Natural killer cell (primary cell): ENCODE measurements at regions not wholly inside any gene's neighbourhood (a gene's known extent, or its start where the extent isn't known, plus 50 kb on each side); places are given as distances from the start of the nearest gene placed in this dataset.

Experiments
- ATAC-seq, 3 donors: fragments of 150-1000 bp in 2 of 3; fragments of 200-7000 bp in 1 of 3; cut with Tn5 transposase; 1 replicate in 1 of 3; 2 replicates in 2 of 3; pipeline ENCODE4 v1.10.0; 2021; ENCODE audit warnings: mild to moderate bottlenecking in 2 of 3, moderate library complexity in 2 of 3
- DNase-seq, 2 donors: peaks; one replicate each; pipeline versions ENCODE4 v3.0.0 to v3.0.0-alpha.2; 2013 to 2021; ENCODE audit warnings: mixed read lengths in 1 of 2
- H3K27ac ChIP-seq: one replicate; pipeline ENCODE4 v1.5.1; 2013; ENCODE audit warnings: mild to moderate bottlenecking, low read length
- H3K27me3 ChIP-seq: one replicate; pipeline ENCODE4 v1.6.1; 2013; ENCODE audit warnings: low read length; ENCODE audit not compliant: control insufficient read depth, insufficient read depth
- H3K36me3 ChIP-seq: one replicate; pipeline ENCODE4 v1.6.1; 2013; ENCODE audit warnings: low read length; ENCODE audit not compliant: control insufficient read depth, insufficient read depth
- H3K4me1 ChIP-seq: one replicate; pipeline ENCODE4 v1.6.1; 2013; ENCODE audit warnings: low read length; ENCODE audit not compliant: control insufficient read depth, insufficient read depth
- H3K4me3 ChIP-seq: one replicate; pipeline ENCODE4 v1.5.1; 2013; ENCODE audit warnings: low read length
- H3K9me3 ChIP-seq: one replicate; pipeline ENCODE4 v1.6.1; 2013; ENCODE audit warnings: low read length; ENCODE audit not compliant: control insufficient read depth, insufficient read depth
- H3K27ac Mint-ChIP-seq, 2 donors: one replicate each; pipeline ENCODE4 v1.8.0; 2022; ENCODE audit warnings: mild to moderate bottlenecking in 2 of 2, mixed read lengths in 2 of 2, moderate library complexity in 1 of 2
- H3K27me3 Mint-ChIP-seq, 2 donors: one replicate each; pipeline ENCODE4 v1.8.0; 2022; ENCODE audit warnings: low read depth in 2 of 2, mixed read lengths in 2 of 2
- H3K36me3 Mint-ChIP-seq: one replicate; pipeline ENCODE4 v1.8.0; 2022; ENCODE audit warnings: mixed read lengths
- H3K4me1 Mint-ChIP-seq, 2 donors: one replicate each; pipeline ENCODE4 v1.8.0; 2022; ENCODE audit warnings: mixed read lengths in 2 of 2
- H3K4me3 Mint-ChIP-seq: one replicate; pipeline ENCODE4 v1.8.0; 2022; ENCODE audit warnings: mild to moderate bottlenecking, moderate library complexity, mixed read lengths
- H3K9me3 Mint-ChIP-seq, 2 donors: one replicate each; pipeline ENCODE4 v1.8.0; 2022; ENCODE audit warnings: mixed read lengths in 2 of 2
- WGBS: methylation state at CpG from one replicate; pipeline ENCODE4 v1.1.7; 2013; ENCODE audit warnings: missing lambda C conversion rate; ENCODE audit not compliant: insufficient coverage; 5-methylcytosine and 5-hydroxymethylcytosine counted together
- intact Hi-C: fragments of 100-400 bp; cut with micrococcal nuclease; formaldehyde crosslinking; loops from one replicate; pipeline ENCODE4 v1.14.2; 2022
- TF ChIP-seq, protein P1 (sequence below): fragments of 200-600 bp; IDR thresholded peaks from one replicate; pipeline ENCODE4 v1.8.0; 2022; ENCODE audit warnings: antibody characterized with exemption

DNA sequence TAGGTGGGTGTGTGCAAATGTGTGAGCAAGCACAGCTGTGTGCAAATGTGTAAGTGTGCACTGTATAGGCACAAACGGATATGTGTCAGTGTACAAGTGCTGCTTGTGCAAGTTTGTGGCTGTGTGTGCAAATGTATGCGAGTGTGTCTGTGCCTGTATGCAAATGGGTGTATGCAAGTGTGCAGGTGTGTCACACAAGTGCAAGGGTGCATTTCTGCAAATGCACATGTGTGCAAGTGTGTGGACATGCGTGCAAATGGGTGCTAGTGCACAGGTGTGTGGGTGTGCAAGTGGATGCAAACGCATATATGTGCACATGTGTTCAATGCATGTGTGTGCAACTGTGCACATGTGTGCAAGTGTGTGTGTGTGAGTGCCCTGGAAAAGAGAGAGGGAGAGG is 76.5 kb upstream of the TNRC6C start:
- peak overlapping the region; percentile 94 to 97 for H3K27ac Mint-ChIP-seq
- Histone ChIP-seq H3K36me3 (no peaks in the 10 kb centered on the region), H3K27ac (peak overlapping the region; percentile 90), H3K9me3 (no peaks in the 10 kb centered on the region), H3K27me3 (no peaks in the 10 kb centered on the region), H3K4me1 (peaks cover 77% of the 10 kb centered on the region), H3K4me3 (peak overlapping the region; percentile 29)
- DNase-seq (peak in 1 of 2 donors; percentile 27), ATAC-seq (no peak)
- peak overlapping the region; percentile 87 for H3K4me3 Mint-ChIP-seq
- H3K9me3 Mint-ChIP-seq, result no peaks in the 10 kb centered on the region
- H3K4me1 Mint-ChIP-seq, result peaks cover 77 to 85% of the 10 kb centered on the region in 2 donors
- no peaks in the 10 kb centered on the region for H3K36me3 Mint-ChIP-seq
- WGBS, result 29% methylated on average over 4 of the region's 4 CpGs
- TF ChIP-seq, protein P1, sequence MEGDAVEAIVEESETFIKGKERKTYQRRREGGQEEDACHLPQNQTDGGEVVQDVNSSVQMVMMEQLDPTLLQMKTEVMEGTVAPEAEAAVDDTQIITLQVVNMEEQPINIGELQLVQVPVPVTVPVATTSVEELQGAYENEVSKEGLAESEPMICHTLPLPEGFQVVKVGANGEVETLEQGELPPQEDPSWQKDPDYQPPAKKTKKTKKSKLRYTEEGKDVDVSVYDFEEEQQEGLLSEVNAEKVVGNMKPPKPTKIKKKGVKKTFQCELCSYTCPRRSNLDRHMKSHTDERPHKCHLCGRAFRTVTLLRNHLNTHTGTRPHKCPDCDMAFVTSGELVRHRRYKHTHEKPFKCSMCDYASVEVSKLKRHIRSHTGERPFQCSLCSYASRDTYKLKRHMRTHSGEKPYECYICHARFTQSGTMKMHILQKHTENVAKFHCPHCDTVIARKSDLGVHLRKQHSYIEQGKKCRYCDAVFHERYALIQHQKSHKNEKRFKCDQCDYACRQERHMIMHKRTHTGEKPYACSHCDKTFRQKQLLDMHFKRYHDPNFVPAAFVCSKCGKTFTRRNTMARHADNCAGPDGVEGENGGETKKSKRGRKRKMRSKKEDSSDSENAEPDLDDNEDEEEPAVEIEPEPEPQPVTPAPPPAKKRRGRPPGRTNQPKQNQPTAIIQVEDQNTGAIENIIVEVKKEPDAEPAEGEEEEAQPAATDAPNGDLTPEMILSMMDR, result no peak
- intact Hi-C loops, result loop anchor here (1.0 to 10.0 kb wide), 4 partner anchors 76 to 1617 kb away; partner anchors contain the start of genes TNRC6C and UBALD2
- no peaks in the 10 kb centered on the region for H3K27me3 Mint-ChIP-seq

GRCh38 chr17:77882481-77883212 is 75.9 kb upstream of the TNRC6C start:
- H3K27me3 ChIP-seq, result no peaks in the 10 kb centered on the region
- H3K36me3 ChIP-seq, result no peaks in the 10 kb centered on the region
- H3K9me3 ChIP-seq, result no peaks in the 10 kb centered on the region
- H3K27ac ChIP-seq, result peak overlapping the region; percentile 90
- no peaks in the 10 kb centered on the region for H3K9me3 Mint-ChIP-seq
- TF ChIP-seq, protein P1, result no peak
- H3K36me3 Mint-ChIP-seq, result no peaks in the 10 kb centered on the region
- ATAC-seq, result peak; percentile 74 to 91 (median 75)
- 26% methylated on average over 12 of the region's 12 CpGs for WGBS
- H3K4me1 ChIP-seq, result peaks cover 77% of the 10 kb centered on the region
- H3K27me3 Mint-ChIP-seq, result no peaks in the 10 kb centered on the region
- peak overlapping the region; percentile 87 for H3K4me3 Mint-ChIP-seq
- peak overlapping the region; percentile 29 for H3K4me3 ChIP-seq
- H3K4me1 Mint-ChIP-seq, result peaks cover 77 to 85% of the 10 kb centered on the region in 2 donors
- H3K27ac Mint-ChIP-seq, result peak overlapping the region; percentile 94 to 97
- DNase-seq, result peak; percentile 83 to 98
- intact Hi-C loops, result loop anchor here (1.0 to 10.0 kb wide), 4 partner anchors 76 to 1618 kb away; partner anchors contain the start of genes TNRC6C and UBALD2

DNA sequence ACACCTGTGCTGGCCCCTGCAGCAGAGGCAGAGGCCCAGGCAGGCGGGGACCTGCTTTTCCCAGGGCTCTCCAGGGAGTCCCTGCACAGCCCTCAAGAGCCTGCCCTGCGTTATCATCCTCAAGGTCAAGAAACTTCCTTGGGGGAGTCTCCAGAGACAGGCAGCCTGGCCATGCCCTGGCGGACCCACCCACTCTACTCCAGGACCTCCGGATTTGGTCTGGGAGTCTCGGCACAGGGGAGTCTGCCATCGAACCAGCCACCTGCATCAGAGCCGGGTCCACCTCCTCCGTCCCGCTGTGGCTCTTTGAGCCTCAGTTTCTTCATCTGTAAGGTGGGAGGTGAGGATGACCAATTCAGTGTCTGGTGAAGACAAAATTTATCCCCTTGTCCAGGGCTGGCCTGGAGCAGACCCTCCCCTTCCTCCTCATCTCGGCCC is 75.3 kb upstream of the TNRC6C start:
- Histone ChIP-seq H3K9me3 (no peaks in the 10 kb centered on the region), H3K27me3 (no peaks in the 10 kb centered on the region), H3K4me1 (peaks cover 79% of the 10 kb centered on the region), H3K27ac (peak overlapping the region; percentile 90), H3K36me3 (no peaks in the 10 kb centered on the region), H3K4me3 (no peak overlapping the region)
- H3K4me1 Mint-ChIP-seq, result peaks cover 78 to 86% of the 10 kb centered on the region in 2 donors
- H3K9me3 Mint-ChIP-seq, result no peaks in the 10 kb centered on the region
- peak overlapping the region; percentile 94 to 97 for H3K27ac Mint-ChIP-seq
- H3K36me3 Mint-ChIP-seq, result no peaks in the 10 kb centered on the region
- H3K4me3 Mint-ChIP-seq, result no peak overlapping the region
- no peaks in the 10 kb centered on the region for H3K27me3 Mint-ChIP-seq
- 95% methylated on average over 10 of the region's 10 CpGs for WGBS
- intact Hi-C loops, result loop anchor here (5.0 to 10.0 kb wide), 3 partner anchors 438 to 1618 kb away; partner anchors contain the start of gene UBALD2
- TF ChIP-seq, protein P1, result no peak
- ATAC-seq, result no peak
- no peak for DNase-seq
